HG02763 (cell line): ENCODE measurements at regions not wholly inside any gene's neighbourhood (a gene's known extent, or its start where the extent isn't known, plus 50 kb on each side); places are given as distances from the start of the nearest gene placed in this dataset.

Source experiments
- ATAC-seq: cut with Tn5 transposase; IDR thresholded peaks from one replicate; pipeline ENCODE4 v1.9.1; 2021; ENCODE audit warnings: mild to moderate bottlenecking, moderate library complexity; ENCODE audit not compliant: unreplicated experiment

GRCh38 chr18:25727281-25727985 lies 363.0 kb downstream of the SS18 start:
- ATAC-seq = no peak

- ATAC-seq = no peak
Measured at GRCh38 chr18:25726298-25726697, 364.1 kb downstream of the SS18 start.

- ATAC-seq = no peak
Measured at GRCh38 chr18:25725501-25725900, 364.9 kb downstream of the SS18 start.

GRCh38 chr18:25724997-25725396 lies 365.4 kb downstream of the SS18 start:
- no peak for ATAC-seq

- no peak for ATAC-seq
Measured at GRCh38 chr18:25724121-25724520, 366.3 kb downstream of the SS18 start.

- no peak for ATAC-seq
Measured at GRCh38 chr18:25713103-25713502, 361.1 kb upstream of the ZNF521 start.

GRCh38 chr18:25710981-25711380 lies 359.0 kb upstream of the ZNF521 start:
- ATAC-seq = no peak

GRCh38 chr18:25705650-25706049 lies 353.7 kb upstream of the ZNF521 start:
- ATAC-seq = no peak

- no peak for ATAC-seq
Measured at GRCh38 chr18:25704494-25704893, 352.5 kb upstream of the ZNF521 start.

GRCh38 chr18:25704071-25704470 lies 352.1 kb upstream of the ZNF521 start:
- ATAC-seq = no peak

GRCh38 chr18:25701821-25702220 lies 349.9 kb upstream of the ZNF521 start:
- ATAC-seq = no peak

GRCh38 chr18:25686960-25687500 lies 335.1 kb upstream of the ZNF521 start:
- no peak for ATAC-seq

GRCh38 chr18:25685088-25685487 lies 333.1 kb upstream of the ZNF521 start:
- no peak for ATAC-seq

- ATAC-seq = no peak
Measured at GRCh38 chr18:25679491-25679890, 327.5 kb upstream of the ZNF521 start.

- ATAC-seq = no peak
Measured at GRCh38 chr18:25678221-25678620, 326.3 kb upstream of the ZNF521 start.

- no peak for ATAC-seq
Measured at GRCh38 chr18:25675123-25675850, 323.3 kb upstream of the ZNF521 start.

- ATAC-seq = no peak
Measured at GRCh38 chr18:25674183-25674582, 322.2 kb upstream of the ZNF521 start.

- ATAC-seq = no peak
Measured at GRCh38 chr18:25672490-25672889, 320.5 kb upstream of the ZNF521 start.

GRCh38 chr18:25669741-25670140 lies 317.8 kb upstream of the ZNF521 start:
- no peak for ATAC-seq

GRCh38 chr18:25662272-25662671 lies 310.3 kb upstream of the ZNF521 start:
- no peak for ATAC-seq

- no peak for ATAC-seq
Measured at GRCh38 chr18:25661831-25662230, 309.9 kb upstream of the ZNF521 start.

GRCh38 chr18:25659541-25659940 lies 307.6 kb upstream of the ZNF521 start:
- ATAC-seq = no peak
